ENCODE measurements at regions not wholly inside any gene's neighbourhood (a gene's known extent, or its start where the extent isn't known, plus 50 kb on each side); places are given as distances from the start of the nearest gene placed in this dataset.

DNA sequence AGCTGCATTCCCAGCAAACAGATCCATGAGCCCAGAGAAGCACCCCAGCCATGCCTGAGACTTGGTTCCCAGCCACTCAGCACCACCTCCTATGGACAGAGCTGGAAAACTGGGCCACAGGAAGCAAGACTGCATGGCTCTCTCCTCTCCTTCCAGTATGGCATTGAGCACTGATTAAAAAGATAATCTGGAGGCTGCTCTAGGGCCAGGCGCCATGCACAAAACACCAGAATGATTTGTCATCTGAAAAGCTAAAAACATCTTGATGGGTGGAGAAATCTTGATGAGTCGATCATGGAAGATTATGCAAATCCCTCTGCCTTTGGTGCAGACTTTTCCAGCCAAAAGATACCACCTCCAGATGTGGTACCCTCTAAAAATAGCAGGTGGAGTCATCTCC lies 62.7 kb upstream of the MRPS22 start:
- Histone ChIP-seq H3T11ph (ENCODE audit: low read length) (no peak overlapping the region), H2BK120ac (ENCODE audit: low read depth, low read length, poor library complexity, severe bottlenecking) (no peak overlapping the region), H3K14ac (ENCODE audit: insufficient read depth, low read length) (no peak overlapping the region), H3K23me2 (ENCODE audit: insufficient read length, low read depth, low read length, poor library complexity, severe bottlenecking) (no peaks in the 10 kb centered on the region), H2BK15ac (ENCODE audit: low read depth, low read length) (no peak overlapping the region), H4K8ac (replicated peaks; ENCODE audit: insufficient read length, low read depth, low read length) (no peak overlapping the region), H3K4ac (ENCODE audit: low read depth, low read length) (no peak overlapping the region), H2BK5ac (ENCODE audit: insufficient read length, low read length) (no peak overlapping the region), H3K27me3 (ENCODE audit: insufficient read depth, low read length) (no peaks in the 10 kb centered on the region), H3K4me2 (ENCODE audit: insufficient read depth, insufficient read length, low read length) (no peak overlapping the region), H3K4me1 (ENCODE audit: insufficient read depth, low read length) (no peaks in the 10 kb centered on the region), H3K23ac (ENCODE audit: insufficient read length, low read depth, low read length) (no peak overlapping the region), H2BK12ac (ENCODE audit: insufficient read length, low read depth, low read length) (no peak overlapping the region), H3K56ac (ENCODE audit: insufficient read length, low read depth, low read length) (no peak overlapping the region), H3K79me1 (ENCODE audit: insufficient read depth, low read depth, low read length, poor library complexity, severe bottlenecking) (no peaks in the 10 kb centered on the region), H4K91ac (ENCODE audit: insufficient read length, low read depth, low read length) (no peak overlapping the region), H4K5ac (ENCODE audit: insufficient read length, low read depth, low read length) (no peak overlapping the region), H3K79me2 (ENCODE audit: insufficient read depth, low read length) (no peaks in the 10 kb centered on the region), H3K18ac (ENCODE audit: insufficient read length, low read depth, low read length) (no peak overlapping the region), H2BK20ac (ENCODE audit: low read depth, low read length, poor library complexity, severe bottlenecking) (no peak overlapping the region), H3K9me3 (ENCODE audit: control insufficient read depth, low read depth, low read length) (no peaks in the 10 kb centered on the region), H4K20me1 (ENCODE audit: control insufficient read depth, insufficient read depth, insufficient read length) (no peaks in the 10 kb centered on the region), H3K27ac (ENCODE audit: insufficient read length, low read depth, low read length) (no peak overlapping the region), H2AK5ac (ENCODE audit: insufficient read length, low read length) (no peak overlapping the region), H3K9ac (ENCODE audit: extremely low read depth, insufficient read length, low read length) (no peak overlapping the region), H2AFZ (ENCODE audit: low read length) (no peak overlapping the region)
- Mint-ChIP-seq H3K9me3 (peaks cover 0 to 2% of the 10 kb centered on the region in 2 experiments; a peak in 2 of 5 replicates), H3K4me1 (no peaks in the 10 kb centered on the region), H3K27me3 (ENCODE audit: low read depth) (peaks cover 16% of the 10 kb centered on the region), H3K4me3 (no peak overlapping the region), H3K27ac (no peak overlapping the region; a peak in 2 of 7 replicates), H3K36me3 (ENCODE audit: insufficient read depth in 1 of 3, low read depth in 3 of 3) (no peaks in the 10 kb centered on the region)
- no CpG with 5 or more reads among the region's 2 CpGs for WGBS (ENCODE audit: extremely low coverage, insufficient read length, low lambda C conversion rate)
- TF ChIP-seq, protein P1, sequence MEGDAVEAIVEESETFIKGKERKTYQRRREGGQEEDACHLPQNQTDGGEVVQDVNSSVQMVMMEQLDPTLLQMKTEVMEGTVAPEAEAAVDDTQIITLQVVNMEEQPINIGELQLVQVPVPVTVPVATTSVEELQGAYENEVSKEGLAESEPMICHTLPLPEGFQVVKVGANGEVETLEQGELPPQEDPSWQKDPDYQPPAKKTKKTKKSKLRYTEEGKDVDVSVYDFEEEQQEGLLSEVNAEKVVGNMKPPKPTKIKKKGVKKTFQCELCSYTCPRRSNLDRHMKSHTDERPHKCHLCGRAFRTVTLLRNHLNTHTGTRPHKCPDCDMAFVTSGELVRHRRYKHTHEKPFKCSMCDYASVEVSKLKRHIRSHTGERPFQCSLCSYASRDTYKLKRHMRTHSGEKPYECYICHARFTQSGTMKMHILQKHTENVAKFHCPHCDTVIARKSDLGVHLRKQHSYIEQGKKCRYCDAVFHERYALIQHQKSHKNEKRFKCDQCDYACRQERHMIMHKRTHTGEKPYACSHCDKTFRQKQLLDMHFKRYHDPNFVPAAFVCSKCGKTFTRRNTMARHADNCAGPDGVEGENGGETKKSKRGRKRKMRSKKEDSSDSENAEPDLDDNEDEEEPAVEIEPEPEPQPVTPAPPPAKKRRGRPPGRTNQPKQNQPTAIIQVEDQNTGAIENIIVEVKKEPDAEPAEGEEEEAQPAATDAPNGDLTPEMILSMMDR (conservative IDR thresholded peaks at IDR 0.05), result no peak
- DNase-seq, result no peak
